Left ventricle myocardium inferior (tissue), 1 donor: ENCODE measurements at regions not wholly inside any gene's neighbourhood (a gene's known extent, or its start where the extent isn't known, plus 50 kb on each side); places are given as distances from the start of the nearest gene placed in this dataset.
"Not testable (repeated sequence)": the region's sequence is repeated elsewhere in the genome, so short reads cannot be mapped to it uniquely, and the experiment has no call there.

Experiments used
- DNase-seq: peaks from one replicate; pipeline ENCODE4 v3.0.0-alpha.2; 2020
- H3K27ac ChIP-seq: fragments of 200-600 bp; replicated peaks from 2 replicates; pipeline ENCODE4 v1.8.0; 2021
- H3K27me3 ChIP-seq: fragments of 200-600 bp; 2 replicates; pipeline ENCODE4 v1.8.0; 2021; ENCODE audit warnings: low read depth
- H3K36me3 ChIP-seq: fragments of 200-600 bp; 2 replicates; pipeline ENCODE4 v1.8.0; 2021
- H3K4me1 ChIP-seq: fragments of 200-600 bp; 2 replicates; pipeline ENCODE4 v1.8.0; 2021
- H3K4me3 ChIP-seq: fragments of 200-600 bp; 2 replicates; pipeline ENCODE4 v1.8.0; 2021; ENCODE audit warnings: mild to moderate bottlenecking, moderate library complexity
- H3K9me3 ChIP-seq: fragments of 200-600 bp; replicated peaks from 2 replicates; pipeline ENCODE4 v1.8.0; 2021
- CTCF ChIP-seq: fragments of 200-600 bp; IDR thresholded peaks from 2 replicates; pipeline ENCODE4 v1.8.0; 2021; ENCODE audit warnings: antibody characterized with exemption, mild to moderate bottlenecking, borderline replicate concordance
- intact Hi-C: fragments of 100-400 bp; cut with micrococcal nuclease; formaldehyde crosslinking; loops from one replicate; pipeline ENCODE4 v1.11.0; 2022
- donor health status: DM: no; HTN: yes; CAD: no; lungs with severe emphysema.

GRCh38 chr2:78237704-78238103, 715.5 kb upstream of the LRRTM4 start:
- no peak for DNase-seq
- no peaks in the 10 kb centered on the region for H3K27me3 ChIP-seq
- peaks cover 7% of the 10 kb centered on the region for H3K9me3 ChIP-seq
- no peak overlapping the region for H3K4me3 ChIP-seq
- H3K36me3 ChIP-seq: no peaks in the 10 kb centered on the region
- intact Hi-C loops: no loop called here
- no peak for TF ChIP-seq CTCF
- H3K27ac ChIP-seq: no peak overlapping the region
- H3K4me1 ChIP-seq: no peaks in the 10 kb centered on the region

- no peaks in the 10 kb centered on the region for H3K36me3 ChIP-seq
- intact Hi-C loops: no loop called here
- no peak for TF ChIP-seq CTCF
- no peaks in the 10 kb centered on the region for H3K4me1 ChIP-seq
- DNase-seq: no peak
- no peak overlapping the region for H3K27ac ChIP-seq
- no peaks in the 10 kb centered on the region for H3K27me3 ChIP-seq
- peaks cover 50% of the 10 kb centered on the region for H3K9me3 ChIP-seq
- no peak overlapping the region for H3K4me3 ChIP-seq
These were observed 723.4 kb upstream of the LRRTM4 start for GRCh38 chr2:78245394-78246135.

- Histone ChIP-seq H3K27ac (no peak overlapping the region), H3K27me3 (no peaks in the 10 kb centered on the region), H3K36me3 (no peaks in the 10 kb centered on the region), H3K9me3 (peaks cover 38% of the 10 kb centered on the region), H3K4me3 (no peak overlapping the region), H3K4me1 (no peaks in the 10 kb centered on the region)
- DNase-seq: no peak
- intact Hi-C loops: no loop called here
- no peak for TF ChIP-seq CTCF
These were observed 729.5 kb upstream of the LRRTM4 start for GRCh38 chr2:78251708-78252107.

GRCh38 chr2:78260861-78261260, 738.7 kb upstream of the LRRTM4 start:
- H3K4me3 ChIP-seq: no peak overlapping the region
- TF ChIP-seq CTCF: no peak
- intact Hi-C loops: no loop called here
- H3K27me3 ChIP-seq: no peaks in the 10 kb centered on the region
- no peaks in the 10 kb centered on the region for H3K9me3 ChIP-seq
- H3K27ac ChIP-seq: no peak overlapping the region
- H3K36me3 ChIP-seq: no peaks in the 10 kb centered on the region
- H3K4me1 ChIP-seq: no peaks in the 10 kb centered on the region
- no peak for DNase-seq

- H3K9me3 ChIP-seq: no peaks in the 10 kb centered on the region
- H3K27me3 ChIP-seq: no peaks in the 10 kb centered on the region
- H3K4me3 ChIP-seq: no peak overlapping the region
- no peaks in the 10 kb centered on the region for H3K4me1 ChIP-seq
- intact Hi-C loops: no loop called here
- no peak for DNase-seq
- no peak for TF ChIP-seq CTCF
- H3K36me3 ChIP-seq: no peaks in the 10 kb centered on the region
- H3K27ac ChIP-seq: no peak overlapping the region
These were observed 739.3 kb upstream of the LRRTM4 start for GRCh38 chr2:78261454-78261853.

GRCh38 chr2:78262089-78262488, 739.9 kb upstream of the LRRTM4 start:
- H3K9me3 ChIP-seq, DNase-seq, intact Hi-C loops, H3K4me1 ChIP-seq, H3K36me3 ChIP-seq, H3K4me3 ChIP-seq, H3K27me3 ChIP-seq, H3K27ac ChIP-seq: not testable (repeated sequence)
